ENCODE measurements at regions not wholly inside any gene's neighbourhood (a gene's known extent, or its start where the extent isn't known, plus 50 kb on each side); places are given as distances from the start of the nearest gene placed in this dataset.

DNA sequence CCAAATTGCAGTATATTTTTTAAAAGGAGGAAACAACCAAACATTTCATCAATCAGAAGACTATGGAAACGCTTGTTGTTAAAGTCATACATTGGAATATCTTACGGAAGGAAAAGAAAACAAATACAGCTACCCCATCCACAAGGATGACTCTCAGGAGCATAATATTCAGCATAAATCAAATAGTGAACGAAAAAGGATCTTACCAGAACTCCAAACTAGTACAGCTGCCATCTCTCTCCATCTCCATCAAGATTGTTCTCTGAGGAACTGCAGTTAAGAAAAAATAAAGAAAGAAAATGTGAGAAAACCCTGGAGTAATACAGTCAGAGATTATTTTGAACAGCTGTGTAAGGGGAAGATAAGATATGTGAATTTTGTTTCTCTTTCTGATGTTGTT lies 299.8 kb upstream of the CNTN5 start:
- Histone ChIP-seq H3K27ac (ENCODE audit: insufficient read depth, low read length) (no peak overlapping the region), H2BK5ac (ENCODE audit: low read depth, low read length, poor library complexity, severe bottlenecking) (no peak overlapping the region), H2AFZ (replicated peaks; ENCODE audit: low read length, poor library complexity) (no peak overlapping the region), H4K8ac (ENCODE audit: low read depth in 2 of 2, low read length in 2 of 2) (no peak overlapping the region), H3K4me2 (ENCODE audit: low read depth, low read length) (no peak overlapping the region), H2BK15ac (ENCODE audit: low read depth, low read length) (no peak overlapping the region), H3K18ac (ENCODE audit: low read depth, low read length) (no peak overlapping the region), H3K79me1 (ENCODE audit: low read depth in 1 of 2, low read length in 2 of 2) (no peaks in the 10 kb centered on the region), H3K4me3 (ENCODE audit: insufficient read depth, low read depth, low read length) (no peak overlapping the region), H4K91ac (ENCODE audit: insufficient read depth, low read depth, low read length) (no peak overlapping the region), H2AK5ac (ENCODE audit: low read depth, low read length) (no peak overlapping the region), H3K4me1 (ENCODE audit: control insufficient read depth, insufficient read depth, low read length) (no peaks in the 10 kb centered on the region), H3K27me3 (ENCODE audit: control insufficient read depth, insufficient read depth, low read length) (no peaks in the 10 kb centered on the region), H3K9me1 (ENCODE audit: insufficient read depth, low read length) (no peaks in the 10 kb centered on the region), H3K4ac (ENCODE audit: low read depth, low read length) (no peak overlapping the region), H3K14ac (replicated peaks; ENCODE audit: low read depth, low read length) (no peak overlapping the region), H4K20me1 (ENCODE audit: insufficient read depth, low read length) (no peaks in the 10 kb centered on the region), H3K9me3 (ENCODE audit: control insufficient read depth, insufficient read depth, low read length) (peaks cover 2% of the 10 kb centered on the region; the same call in 1 of the 2 replicates), H3K56ac (ENCODE audit: extremely low read depth, insufficient read depth, low read length) (no peak overlapping the region), H3K36me3 (ENCODE audit: control insufficient read depth, insufficient read depth, low read length) (no peaks in the 10 kb centered on the region), H2BK120ac (ENCODE audit: low read depth, low read length) (no peak overlapping the region), H3K23ac (ENCODE audit: low read depth, low read length) (no peak overlapping the region), H2BK20ac (ENCODE audit: low read depth, low read length) (no peak overlapping the region), H4K5ac (ENCODE audit: low read depth, low read length) (no peak overlapping the region), H2AK9ac (replicated peaks; ENCODE audit: low read depth, low read length, poor library complexity) (no peak overlapping the region), H3K9ac (ENCODE audit: low read depth, low read length) (no peak overlapping the region)
- intact Hi-C loops (cut with micrococcal nuclease): no loop called here
- dilution Hi-C loops (cut with HindIII; ENCODE audit: low sequenced_read_pairs, unreplicated experiment): no loop called here
- in situ Hi-C loops (cut with MboI; ENCODE audit: low sequenced_read_pairs): no loop called here
- no peak for ATAC-seq (ENCODE audit: low read depth)
- ChIA-PET POLR2A (ENCODE audit: unreplicated experiment) (no interaction called here), CTCF (no interaction called here)
- WGBS, 2 experiments (ENCODE audit: extremely low coverage in 2 of 2, insufficient read length in 1 of 2): no CpG with 5 or more reads among the region's 3 CpGs
- no TSS peak for BruUV-seq (replicated peaks)
- no peak for TF ChIP-seq BHLHE40 (IDR thresholded peaks at IDR 0.05; ENCODE audit: low read depth, low read length)
- TF ChIP-seq, protein P1, sequence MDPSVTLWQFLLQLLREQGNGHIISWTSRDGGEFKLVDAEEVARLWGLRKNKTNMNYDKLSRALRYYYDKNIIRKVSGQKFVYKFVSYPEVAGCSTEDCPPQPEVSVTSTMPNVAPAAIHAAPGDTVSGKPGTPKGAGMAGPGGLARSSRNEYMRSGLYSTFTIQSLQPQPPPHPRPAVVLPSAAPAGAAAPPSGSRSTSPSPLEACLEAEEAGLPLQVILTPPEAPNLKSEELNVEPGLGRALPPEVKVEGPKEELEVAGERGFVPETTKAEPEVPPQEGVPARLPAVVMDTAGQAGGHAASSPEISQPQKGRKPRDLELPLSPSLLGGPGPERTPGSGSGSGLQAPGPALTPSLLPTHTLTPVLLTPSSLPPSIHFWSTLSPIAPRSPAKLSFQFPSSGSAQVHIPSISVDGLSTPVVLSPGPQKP (IDR thresholded peaks at IDR 0.05; ENCODE audit: borderline replicate concordance, low read depth, low read length): no peak
- no peak for TF ChIP-seq CHD1 (IDR thresholded peaks at IDR 0.05; ENCODE audit: low read depth, low read length)
- TF ChIP-seq MAZ (IDR thresholded peaks at IDR 0.05; ENCODE audit: borderline replicate concordance, low read depth, low read length): no peak
- no peak for TF ChIP-seq NFE2L2 (IDR thresholded peaks at IDR 0.05; ENCODE audit: low read depth, low read length)
- TF ChIP-seq, protein P2, sequence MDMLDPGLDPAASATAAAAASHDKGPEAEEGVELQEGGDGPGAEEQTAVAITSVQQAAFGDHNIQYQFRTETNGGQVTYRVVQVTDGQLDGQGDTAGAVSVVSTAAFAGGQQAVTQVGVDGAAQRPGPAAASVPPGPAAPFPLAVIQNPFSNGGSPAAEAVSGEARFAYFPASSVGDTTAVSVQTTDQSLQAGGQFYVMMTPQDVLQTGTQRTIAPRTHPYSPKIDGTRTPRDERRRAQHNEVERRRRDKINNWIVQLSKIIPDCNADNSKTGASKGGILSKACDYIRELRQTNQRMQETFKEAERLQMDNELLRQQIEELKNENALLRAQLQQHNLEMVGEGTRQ (IDR thresholded peaks at IDR 0.05; ENCODE audit: low read depth, low read length): no peak
- TF ChIP-seq MXI1 (IDR thresholded peaks at IDR 0.05; ENCODE audit: borderline replicate concordance, low read depth, low read length): no peak
- TF ChIP-seq POLR2A (IDR thresholded peaks at IDR 0.05; ENCODE audit: low read depth, low read length): no peak
- no peak for TF ChIP-seq SMC3 (IDR thresholded peaks at IDR 0.05; ENCODE audit: low read depth, low read length)
- no peak for TF ChIP-seq RAD21 (IDR thresholded peaks at IDR 0.05; ENCODE audit: low read length)
- DNase-seq: no peak

All from IMR-90 (cell line).